Stomach (tissue), 8 donors: ENCODE measurements at regions not wholly inside any gene's neighbourhood (a gene's known extent, or its start where the extent isn't known, plus 50 kb on each side); places are given as distances from the start of the nearest gene placed in this dataset.

ENCODE experiments used
- DNase-seq, 2 donors: peaks; one replicate each; pipeline versions ENCODE4 v3.0.0 to v3.0.0-alpha.2; 2013 to 2019
- H3K27ac ChIP-seq, 5 donors: fragments of 200-600 bp in 4 of 5; sonication (generic) in 4 of 5; one replicate each; pipeline ENCODE4 v1.5.1; 2013 to 2019; ENCODE audit warnings: mild to moderate bottlenecking in 1 of 5, moderate library complexity in 1 of 5
- H3K27me3 ChIP-seq, 3 donors: fragments of 200-600 bp; sonication (generic); one replicate each; pipeline ENCODE4 v1.5.1; 2017 to 2019; ENCODE audit warnings: mixed run types in 1 of 3
- H3K36me3 ChIP-seq, 4 donors: fragments of 200-600 bp; sonication (generic); 1 replicate in 3 of 4; 2 replicates in 1 of 4; pipeline ENCODE4 v1.5.1; 2016 to 2019
- H3K4me1 ChIP-seq, 4 donors: fragments of 200-600 bp; sonication (generic); one replicate each; pipeline ENCODE4 v1.5.1; 2016 to 2019
- H3K4me3 ChIP-seq, 4 donors: fragments of 200-600 bp; sonication (generic) in 3 of 4; one replicate each; pipeline ENCODE4 v1.5.1; 2016 to 2019; ENCODE audit warnings: mild to moderate bottlenecking in 1 of 4
- H3K9me3 ChIP-seq, 4 donors: fragments of 200-600 bp; sonication (generic); one replicate each; pipeline ENCODE4 v1.5.1; 2016 to 2019
- EP300 ChIP-seq: sonication (generic); formaldehyde crosslinking; IDR thresholded peaks from one replicate; pipeline ENCODE4 v1.6.1; 2017; ENCODE audit warnings: antibody characterized with exemption
- POLR2A ChIP-seq, 4 donors: fragments of 450-650 bp; IDR thresholded peaks; one replicate each; pipeline ENCODE4 v1.6.1; 2016; ENCODE audit warnings: antibody characterized with exemption in 4 of 4, control low read depth in 2 of 4, mild to moderate bottlenecking in 1 of 4, moderate library complexity in 1 of 4
- POLR2AphosphoS5 ChIP-seq, 3 donors: sonication (generic); formaldehyde crosslinking; IDR thresholded peaks; one replicate each; pipeline ENCODE4 v1.6.1; 2016; ENCODE audit warnings: antibody characterized with exemption in 3 of 3
- WGBS, 5 donors: extraction: QIAGEN DNeasy Blood & Tissue Kit in 3 of 5; methylation state at CpG; one replicate each; pipeline versions ENCODE4 v1.1.5 to v1.1.7; 2013 to 2018; 5-methylcytosine and 5-hydroxymethylcytosine counted together
- intact Hi-C: fragments of 100-400 bp; cut with DNase I; formaldehyde crosslinking; loops from one replicate; pipeline ENCODE4 v1.15.1; 2023; ENCODE audit warnings: low total_unique reads
- TF ChIP-seq, protein P1 (sequence below), 7 experiments: fragments of 450-650 bp in 4 of 7; fragments of 200-600 bp in 3 of 7; sonication (generic) in 3 of 7; IDR thresholded peaks; one replicate each; pipeline ENCODE4 v1.5.1; 2016 to 2019; ENCODE audit warnings: antibody characterized with exemption in 7 of 7, control low read depth in 2 of 7, mild to moderate bottlenecking in 1 of 7
- donor health status: healthy with polysubstance abuse.
- donor health status: Bipolar disorder and iron deficiency.
- donor health status: healthy.

GRCh38 chr3:39671116-39671515 lies 138.3 kb upstream of the MYRIP start:
- TF ChIP-seq POLR2AphosphoS5 (IDR thresholded peaks at IDR 0.05) (no peak), EP300 (no peak), POLR2A (IDR thresholded peaks at IDR 0.05) (no peak)
- TF ChIP-seq, protein P1, sequence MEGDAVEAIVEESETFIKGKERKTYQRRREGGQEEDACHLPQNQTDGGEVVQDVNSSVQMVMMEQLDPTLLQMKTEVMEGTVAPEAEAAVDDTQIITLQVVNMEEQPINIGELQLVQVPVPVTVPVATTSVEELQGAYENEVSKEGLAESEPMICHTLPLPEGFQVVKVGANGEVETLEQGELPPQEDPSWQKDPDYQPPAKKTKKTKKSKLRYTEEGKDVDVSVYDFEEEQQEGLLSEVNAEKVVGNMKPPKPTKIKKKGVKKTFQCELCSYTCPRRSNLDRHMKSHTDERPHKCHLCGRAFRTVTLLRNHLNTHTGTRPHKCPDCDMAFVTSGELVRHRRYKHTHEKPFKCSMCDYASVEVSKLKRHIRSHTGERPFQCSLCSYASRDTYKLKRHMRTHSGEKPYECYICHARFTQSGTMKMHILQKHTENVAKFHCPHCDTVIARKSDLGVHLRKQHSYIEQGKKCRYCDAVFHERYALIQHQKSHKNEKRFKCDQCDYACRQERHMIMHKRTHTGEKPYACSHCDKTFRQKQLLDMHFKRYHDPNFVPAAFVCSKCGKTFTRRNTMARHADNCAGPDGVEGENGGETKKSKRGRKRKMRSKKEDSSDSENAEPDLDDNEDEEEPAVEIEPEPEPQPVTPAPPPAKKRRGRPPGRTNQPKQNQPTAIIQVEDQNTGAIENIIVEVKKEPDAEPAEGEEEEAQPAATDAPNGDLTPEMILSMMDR (IDR thresholded peaks at IDR 0.05): no peak
- H3K9me3 ChIP-seq: no peaks in the 10 kb centered on the region
- intact Hi-C loops: no loop called here
- no peak for DNase-seq
- WGBS, 5 donors: 86 to 92% (median 89%) methylated on average over 4 of the region's 4 CpGs
- H3K36me3 ChIP-seq: no peaks in the 10 kb centered on the region
- H3K4me1 ChIP-seq: no peaks in the 10 kb centered on the region
- no peaks in the 10 kb centered on the region for H3K27me3 ChIP-seq
- no peak overlapping the region for H3K4me3 ChIP-seq
- H3K27ac ChIP-seq: no peak overlapping the region

DNA sequence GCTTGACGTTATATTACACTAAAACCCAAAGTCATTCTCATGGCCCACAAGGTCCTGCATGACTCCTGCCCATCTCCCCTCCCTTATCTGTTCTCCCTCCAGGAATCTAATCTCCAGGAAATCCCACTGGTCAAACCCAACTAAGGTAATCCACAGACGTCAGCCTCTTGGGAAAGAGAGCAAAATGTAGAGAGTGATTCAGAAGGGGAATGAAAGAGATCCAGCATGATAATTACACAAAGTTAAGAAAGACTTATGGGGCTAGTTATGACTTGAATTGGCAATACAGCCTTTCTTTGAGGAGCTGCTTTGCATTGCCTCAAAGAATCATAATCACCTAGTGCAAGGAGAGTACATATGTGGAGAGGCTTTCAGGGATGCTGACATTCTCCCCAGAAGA lies 137.8 kb upstream of the MYRIP start:
- TF ChIP-seq, protein P1 (IDR thresholded peaks at IDR 0.05): no peak
- TF ChIP-seq EP300 (no peak), POLR2A (IDR thresholded peaks at IDR 0.05) (no peak), POLR2AphosphoS5 (IDR thresholded peaks at IDR 0.05) (no peak)

DNA sequence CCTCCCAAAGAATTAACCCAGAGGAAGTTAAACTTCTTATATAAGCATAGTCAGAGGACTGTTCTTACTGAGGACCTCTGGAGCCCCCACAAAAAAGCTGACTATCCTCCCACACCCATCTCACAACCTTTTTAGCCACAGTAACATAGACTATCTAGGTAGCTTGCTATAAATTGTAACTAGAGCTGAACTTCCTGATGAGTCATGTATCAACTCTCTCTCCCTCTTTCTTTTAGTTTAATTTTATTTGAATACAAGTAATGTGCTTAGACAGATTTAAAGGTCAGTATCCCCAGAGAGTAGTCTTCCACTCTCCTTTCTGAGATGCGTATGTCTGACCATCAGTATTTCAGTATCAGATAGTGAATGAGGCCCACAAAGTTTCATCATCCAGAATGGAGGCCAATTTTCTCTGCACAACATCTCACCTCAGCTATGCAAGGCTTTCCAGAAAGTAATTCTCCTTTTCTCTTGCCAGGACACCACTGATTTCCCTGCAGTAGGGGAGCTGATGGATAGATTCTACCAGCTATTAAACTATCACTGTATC lies 104.0 kb upstream of the MYRIP start:
- H3K36me3 ChIP-seq: no peaks in the 10 kb centered on the region
- no peak overlapping the region for H3K4me3 ChIP-seq
- intact Hi-C loops: no loop called here
- H3K9me3 ChIP-seq: no peaks in the 10 kb centered on the region
- H3K27me3 ChIP-seq: no peaks in the 10 kb centered on the region
- TF ChIP-seq, protein P1 (IDR thresholded peaks at IDR 0.05): no peak
- TF ChIP-seq EP300: no peak
- TF ChIP-seq POLR2AphosphoS5 (IDR thresholded peaks at IDR 0.05): no peak
- TF ChIP-seq POLR2A (IDR thresholded peaks at IDR 0.05): no peak
- no peak for DNase-seq
- no peaks in the 10 kb centered on the region for H3K4me1 ChIP-seq
- H3K27ac ChIP-seq: no peak overlapping the region
- 88 to 97% (median 96%) methylated on average over 1 of the region's 1 CpG for WGBS, 5 donors

More for the DNA sequence above, 137.8 kb upstream of the MYRIP start:
- H3K27me3 ChIP-seq: no peaks in the 10 kb centered on the region
- intact Hi-C loops: no loop called here
- H3K27ac ChIP-seq: no peak overlapping the region
- H3K36me3 ChIP-seq: no peaks in the 10 kb centered on the region
- no peak for DNase-seq
- no peaks in the 10 kb centered on the region for H3K9me3 ChIP-seq
- no peaks in the 10 kb centered on the region for H3K4me1 ChIP-seq
- no peak overlapping the region for H3K4me3 ChIP-seq
- WGBS, 5 donors: 43 to 67% (median 55%) methylated on average over 2 of the region's 2 CpGs

- H3K36me3 ChIP-seq: no peaks in the 10 kb centered on the region
- H3K9me3 ChIP-seq: no peaks in the 10 kb centered on the region
- DNase-seq: peak in 1 of 2 donors; percentile 44
- TF ChIP-seq, protein P1 (IDR thresholded peaks at IDR 0.05): peak in 5 of 7 experiments; percentile 26 to 68 (median 51)
- no peak for TF ChIP-seq POLR2A (IDR thresholded peaks at IDR 0.05)
- TF ChIP-seq POLR2AphosphoS5 (IDR thresholded peaks at IDR 0.05): no peak
- no peak for TF ChIP-seq EP300
- no peaks in the 10 kb centered on the region for H3K27me3 ChIP-seq
- no peaks in the 10 kb centered on the region for H3K4me1 ChIP-seq
- H3K4me3 ChIP-seq: no peak overlapping the region
- intact Hi-C loops: no loop called here
- WGBS, 5 donors: 8 to 23% (median 15%) methylated on average over 5 of the region's 5 CpGs
- no peak overlapping the region for H3K27ac ChIP-seq
Observed at GRCh38 chr3:39707314-39707909, 102.0 kb upstream of the MYRIP start.
